SK-N-SH (cell line): ENCODE measurements at regions not wholly inside any gene's neighbourhood (a gene's known extent, or its start where the extent isn't known, plus 50 kb on each side); places are given as distances from the start of the nearest gene placed in this dataset.

ENCODE experiments used
- CHD2 ChIP-seq: fragments of 150-350 bp; IDR thresholded peaks from 2 replicates; pipeline ENCODE4 v1.6.1; 2018; ENCODE audit warnings: low read length; ENCODE audit not compliant: partially characterized antibody
- CTCF ChIP-seq: fragments of 200-600 bp; sonication (generic); IDR thresholded peaks from 2 replicates; pipeline ENCODE4 v1.6.1; 2017; ENCODE audit warnings: antibody characterized with exemption, mild to moderate bottlenecking, moderate library complexity
- ELF1 ChIP-seq: IDR thresholded peaks from 2 replicates; pipeline ENCODE4 v1.4.0; 2012
- EP300 ChIP-seq, 2 experiments: IDR thresholded peaks; 2 replicates each; pipeline versions ENCODE4 v1.4.0 to v1.6.1; 2012; ENCODE audit warnings: borderline replicate concordance in 1 of 2, low read depth in 1 of 2, low read length in 1 of 2
- EZH2phosphoT487 ChIP-seq: fragments of 200-600 bp; sonication (generic); IDR thresholded peaks from 2 replicates; pipeline ENCODE4 v1.6.1; 2017; ENCODE audit warnings: low read depth, mixed run types, mild to moderate bottlenecking, antibody characterized with exemption, moderate library complexity, borderline replicate concordance
- GATA2 ChIP-seq: sonication (generic); formaldehyde crosslinking; IDR thresholded peaks from 2 replicates; pipeline ENCODE4 v1.5.0; 2020; ENCODE audit warnings: mild to moderate bottlenecking, missing genetic modification reagents
- JUND ChIP-seq: IDR thresholded peaks from 2 replicates; pipeline ENCODE4 v1.4.0; 2012
- MXI1 ChIP-seq: IDR thresholded peaks from 2 replicates; pipeline ENCODE4 v1.6.1; 2012; ENCODE audit warnings: mild to moderate bottlenecking, low read depth, low read length, improper control_type of control experiment
- NRF1 ChIP-seq: IDR thresholded peaks from 2 replicates; pipeline ENCODE4 v1.6.1; 2012; ENCODE audit warnings: low read depth, mild to moderate bottlenecking, low read length
- POLR2AphosphoS5 ChIP-seq: IDR thresholded peaks from 2 replicates; pipeline ENCODE4 v1.6.1; 2012; ENCODE audit warnings: low read depth, low read length
- SMC3 ChIP-seq: IDR thresholded peaks from 2 replicates; pipeline ENCODE4 v1.6.1; 2012; ENCODE audit warnings: low read depth, low read length, improper control_type of control experiment
- TAF1 ChIP-seq: IDR thresholded peaks from 2 replicates; pipeline ENCODE4 v1.6.1; 2012; ENCODE audit warnings: low read depth, mild to moderate bottlenecking, low read length, moderate library complexity, borderline replicate concordance
- TCF12 ChIP-seq: IDR thresholded peaks from 2 replicates; pipeline ENCODE4 v1.4.0; 2012
- USF2 ChIP-seq: fragments of 150-350 bp; IDR thresholded peaks from 2 replicates; pipeline ENCODE4 v1.6.1; 2017; ENCODE audit warnings: antibody characterized with exemption, low read length, low read depth, borderline replicate concordance
- YY1 ChIP-seq: IDR thresholded peaks from 2 replicates; pipeline ENCODE4 v1.4.0; 2012; ENCODE audit warnings: low read depth, mild to moderate bottlenecking
- ZBTB33 ChIP-seq: IDR thresholded peaks from 2 replicates; pipeline ENCODE4 v1.4.0; 2012; ENCODE audit warnings: low read depth, borderline replicate concordance
- TF ChIP-seq, protein P1 (sequence below): IDR thresholded peaks from 2 replicates; pipeline ENCODE4 v1.4.0; 2012; ENCODE audit warnings: low read depth, borderline replicate concordance
- TF ChIP-seq, protein P2 (sequence below): IDR thresholded peaks from 2 replicates; pipeline ENCODE4 v1.4.0; 2012; ENCODE audit warnings: low read depth

DNA sequence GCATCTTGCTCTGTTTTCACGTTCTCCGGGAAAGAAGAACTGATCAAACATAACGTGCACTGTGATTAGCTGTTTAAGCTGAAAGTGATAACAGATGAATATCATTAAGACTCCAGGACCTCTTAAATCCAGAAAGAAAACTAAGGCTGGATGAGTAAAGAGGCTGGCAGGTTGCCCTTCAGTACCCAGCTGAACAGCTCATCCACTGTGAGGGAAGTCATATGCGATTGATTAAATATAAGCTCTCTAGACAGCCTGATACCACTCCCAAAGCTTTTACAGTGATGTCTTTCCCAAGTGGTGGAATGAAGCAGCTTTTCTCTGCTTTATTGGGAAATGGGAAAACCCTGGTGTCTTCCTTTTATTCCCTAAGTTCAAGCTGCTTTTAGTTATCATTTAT, 116.9 kb downstream of the EFNB2 start (continued):
- no peak for TF ChIP-seq GATA2 (CRISPR knock-in tag)
- TF ChIP-seq USF2 = no peak
- TF ChIP-seq, protein P1, sequence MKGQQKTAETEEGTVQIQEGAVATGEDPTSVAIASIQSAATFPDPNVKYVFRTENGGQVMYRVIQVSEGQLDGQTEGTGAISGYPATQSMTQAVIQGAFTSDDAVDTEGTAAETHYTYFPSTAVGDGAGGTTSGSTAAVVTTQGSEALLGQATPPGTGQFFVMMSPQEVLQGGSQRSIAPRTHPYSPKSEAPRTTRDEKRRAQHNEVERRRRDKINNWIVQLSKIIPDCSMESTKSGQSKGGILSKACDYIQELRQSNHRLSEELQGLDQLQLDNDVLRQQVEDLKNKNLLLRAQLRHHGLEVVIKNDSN = no peak
- TF ChIP-seq POLR2AphosphoS5 = peak; percentile 24; the same call in 1 of the 2 replicates
- TF ChIP-seq JUND = peak; percentile 44
- no peak for TF ChIP-seq CHD2
- TF ChIP-seq EP300 (IDR thresholded peaks at IDR 0.05; ENCODE audit: borderline replicate concordance in 1 of 2, low read depth in 1 of 2, low read length in 1 of 2) = no peak
- no peak for TF ChIP-seq ELF1
- no peak for TF ChIP-seq YY1
- TF ChIP-seq EZH2phosphoT487 = no peak
- TF ChIP-seq TAF1 = no peak
- no peak for TF ChIP-seq SMC3
- TF ChIP-seq TCF12 = peak; percentile 94
- no peak for TF ChIP-seq CTCF
- no peak for TF ChIP-seq ZBTB33
- TF ChIP-seq, protein P2, sequence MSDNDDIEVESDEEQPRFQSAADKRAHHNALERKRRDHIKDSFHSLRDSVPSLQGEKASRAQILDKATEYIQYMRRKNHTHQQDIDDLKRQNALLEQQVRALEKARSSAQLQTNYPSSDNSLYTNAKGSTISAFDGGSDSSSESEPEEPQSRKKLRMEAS = no peak
- TF ChIP-seq NRF1 = no peak
- no peak for TF ChIP-seq MXI1
